ENCODE measurements at regions not wholly inside any gene's neighbourhood (a gene's known extent, or its start where the extent isn't known, plus 50 kb on each side); places are given as distances from the start of the nearest gene placed in this dataset.

- no peak for TF ChIP-seq POLR2A (IDR thresholded peaks at IDR 0.05)
- TF ChIP-seq CTCF (IDR thresholded peaks at IDR 0.05): no peak
These were observed 116.3 kb upstream of the MTHFD1L start for GRCh38 chr6:150749091-150749670.
